ENCODE measurements at regions not wholly inside any gene's neighbourhood (a gene's known extent, or its start where the extent isn't known, plus 50 kb on each side); places are given as distances from the start of the nearest gene placed in this dataset.

DNA sequence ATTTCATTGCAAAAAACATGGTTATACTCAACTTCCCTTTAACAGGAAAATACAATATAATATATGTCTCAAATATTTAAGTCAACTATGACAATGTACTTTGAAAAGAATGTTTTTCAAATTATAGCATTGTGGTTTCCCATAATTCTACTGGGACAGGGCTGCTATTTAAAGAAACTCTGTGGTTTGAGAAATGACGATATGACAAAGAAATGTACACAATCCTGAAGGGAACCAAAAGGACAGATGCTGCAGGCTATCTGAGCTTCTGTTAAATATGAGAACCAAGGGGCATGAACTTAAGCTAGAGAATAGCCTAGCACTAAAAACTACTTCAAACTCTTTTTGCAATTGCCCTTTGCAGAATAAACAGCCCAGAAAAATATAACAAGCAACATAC, 415.9 kb downstream of the GRB14 start:
- Histone ChIP-seq H3K4me3 (no peak overlapping the region), H3K27me3 (no peaks in the 10 kb centered on the region), H3K27ac (no peak overlapping the region), H3K9me3 (no peaks in the 10 kb centered on the region), H3K4me1 (no peaks in the 10 kb centered on the region), H3K36me3 (no peaks in the 10 kb centered on the region)
- no peak for ATAC-seq
- TF ChIP-seq, protein P1, sequence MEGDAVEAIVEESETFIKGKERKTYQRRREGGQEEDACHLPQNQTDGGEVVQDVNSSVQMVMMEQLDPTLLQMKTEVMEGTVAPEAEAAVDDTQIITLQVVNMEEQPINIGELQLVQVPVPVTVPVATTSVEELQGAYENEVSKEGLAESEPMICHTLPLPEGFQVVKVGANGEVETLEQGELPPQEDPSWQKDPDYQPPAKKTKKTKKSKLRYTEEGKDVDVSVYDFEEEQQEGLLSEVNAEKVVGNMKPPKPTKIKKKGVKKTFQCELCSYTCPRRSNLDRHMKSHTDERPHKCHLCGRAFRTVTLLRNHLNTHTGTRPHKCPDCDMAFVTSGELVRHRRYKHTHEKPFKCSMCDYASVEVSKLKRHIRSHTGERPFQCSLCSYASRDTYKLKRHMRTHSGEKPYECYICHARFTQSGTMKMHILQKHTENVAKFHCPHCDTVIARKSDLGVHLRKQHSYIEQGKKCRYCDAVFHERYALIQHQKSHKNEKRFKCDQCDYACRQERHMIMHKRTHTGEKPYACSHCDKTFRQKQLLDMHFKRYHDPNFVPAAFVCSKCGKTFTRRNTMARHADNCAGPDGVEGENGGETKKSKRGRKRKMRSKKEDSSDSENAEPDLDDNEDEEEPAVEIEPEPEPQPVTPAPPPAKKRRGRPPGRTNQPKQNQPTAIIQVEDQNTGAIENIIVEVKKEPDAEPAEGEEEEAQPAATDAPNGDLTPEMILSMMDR (IDR thresholded peaks at IDR 0.05): no peak
- intact Hi-C loops (cut with DNase I): no loop called here
- no peak for DNase-seq

DNA sequence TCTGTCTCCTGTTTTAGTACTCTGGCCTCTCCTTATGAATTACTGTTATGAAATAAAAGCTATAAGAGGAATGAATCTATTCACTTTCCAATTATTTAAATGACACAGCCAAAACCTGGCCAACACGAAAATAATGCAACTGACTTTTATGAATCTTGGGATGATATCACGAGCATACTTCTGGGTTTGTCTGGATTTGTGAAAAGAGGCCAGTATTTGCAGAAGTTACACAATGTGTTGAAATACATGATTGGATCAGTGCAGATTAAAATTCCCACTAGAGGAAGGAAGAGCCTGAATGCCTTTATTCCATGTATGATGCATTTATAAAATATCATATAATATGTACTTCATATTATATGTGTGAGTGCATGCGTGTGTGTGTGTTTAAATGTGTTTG, 418.2 kb downstream of the GRB14 start:
- intact Hi-C loops (cut with DNase I): no loop called here
- ATAC-seq (no peak), DNase-seq (no peak)
- Histone ChIP-seq H3K36me3 (no peaks in the 10 kb centered on the region), H3K4me1 (no peaks in the 10 kb centered on the region), H3K9me3 (peaks cover 0 to 4% of the 10 kb centered on the region in 2 donors), H3K27ac (no peak overlapping the region), H3K4me3 (no peak overlapping the region), H3K27me3 (no peaks in the 10 kb centered on the region)
- TF ChIP-seq, protein P1 (IDR thresholded peaks at IDR 0.05): no peak

GRCh38 chr2:164198256-164198655, 423.0 kb downstream of the GRB14 start:
- H3K9me3 ChIP-seq: peaks cover 0 to 4% of the 10 kb centered on the region in 2 donors
- no peak overlapping the region for H3K4me3 ChIP-seq
- no peak overlapping the region for H3K27ac ChIP-seq
- DNase-seq (no peak), ATAC-seq (no peak)
- no peaks in the 10 kb centered on the region for H3K27me3 ChIP-seq
- H3K4me1 ChIP-seq: no peaks in the 10 kb centered on the region
- H3K36me3 ChIP-seq: no peaks in the 10 kb centered on the region
- TF ChIP-seq, protein P1 (IDR thresholded peaks at IDR 0.05): no peak
- intact Hi-C loops (cut with DNase I): no loop called here

GRCh38 chr2:164190700-164191099, 430.6 kb downstream of the GRB14 start:
- intact Hi-C loops (cut with DNase I): no loop called here

DNA sequence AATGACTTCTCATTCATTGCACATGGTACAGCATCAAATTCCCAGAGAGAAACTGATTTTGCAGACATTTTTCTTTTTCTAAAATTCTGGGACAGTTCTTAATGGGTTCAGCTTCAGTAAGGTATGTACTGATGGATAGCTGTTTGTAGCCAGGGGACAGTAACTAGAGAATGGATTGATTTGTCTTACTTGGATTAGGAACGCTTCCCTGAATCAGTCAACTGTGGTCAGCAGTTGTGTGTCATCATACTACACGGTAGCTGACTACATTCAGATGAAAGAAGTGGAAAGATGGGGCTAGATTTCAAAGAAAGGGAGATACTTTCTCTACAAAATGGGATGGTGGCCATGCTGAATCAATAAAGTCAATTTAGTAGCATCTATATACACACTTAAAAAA, 431.4 kb downstream of the GRB14 start:
- no peak for DNase-seq
- no peaks in the 10 kb centered on the region for H3K36me3 ChIP-seq
- intact Hi-C loops (cut with DNase I): no loop called here
- H3K9me3 ChIP-seq: peaks cover 0 to 9% of the 10 kb centered on the region in 2 donors
- no peak overlapping the region for H3K27ac ChIP-seq
- H3K4me1 ChIP-seq: no peaks in the 10 kb centered on the region
- TF ChIP-seq, protein P1 (IDR thresholded peaks at IDR 0.05): no peak
- no peak for ATAC-seq
- H3K27me3 ChIP-seq: no peaks in the 10 kb centered on the region
- no peak overlapping the region for H3K4me3 ChIP-seq

More at GRCh38 chr2:164190700-164191099, 430.6 kb downstream of the GRB14 start:
- no peaks in the 10 kb centered on the region for H3K27me3 ChIP-seq
- no peaks in the 10 kb centered on the region for H3K4me1 ChIP-seq
- H3K27ac ChIP-seq: no peak overlapping the region
- H3K9me3 ChIP-seq: peaks cover 0 to 9% of the 10 kb centered on the region in 2 donors
- TF ChIP-seq, protein P1 (IDR thresholded peaks at IDR 0.05): no peak
- H3K36me3 ChIP-seq: no peaks in the 10 kb centered on the region
- ATAC-seq: no peak
- no peak overlapping the region for H3K4me3 ChIP-seq
- DNase-seq: no peak

Measured in left lung (tissue), 4 donors.